GM19351 (cell line): ENCODE measurements at regions not wholly inside any gene's neighbourhood (a gene's known extent, or its start where the extent isn't known, plus 50 kb on each side); places are given as distances from the start of the nearest gene placed in this dataset.

Experiments used
- ATAC-seq: cut with Tn5 transposase; IDR thresholded peaks from one replicate; pipeline ENCODE4 v1.9.1; 2021; ENCODE audit warnings: mild to moderate bottlenecking, moderate library complexity; ENCODE audit not compliant: unreplicated experiment

DNA sequence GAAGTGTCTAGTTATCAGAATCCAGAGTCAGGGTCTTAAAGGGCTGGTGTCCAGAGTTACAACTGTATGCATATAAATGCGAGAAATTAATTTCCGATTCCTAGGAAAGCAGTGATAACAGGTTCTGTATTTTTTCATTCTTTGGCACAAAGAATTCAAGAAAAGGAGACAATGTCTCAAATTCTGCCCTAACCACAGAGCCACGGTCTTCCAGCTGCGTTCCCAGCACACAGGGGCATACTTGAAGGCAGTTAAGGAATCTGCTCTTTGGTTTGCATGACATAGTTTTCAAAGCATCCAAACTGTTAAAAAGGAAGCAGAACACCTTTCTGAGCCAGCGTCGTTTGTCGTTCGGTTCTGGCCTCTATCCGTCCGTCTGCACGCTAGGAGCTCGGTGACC is 416.9 kb upstream of the MKI67 start:
- ATAC-seq = no peak

DNA sequence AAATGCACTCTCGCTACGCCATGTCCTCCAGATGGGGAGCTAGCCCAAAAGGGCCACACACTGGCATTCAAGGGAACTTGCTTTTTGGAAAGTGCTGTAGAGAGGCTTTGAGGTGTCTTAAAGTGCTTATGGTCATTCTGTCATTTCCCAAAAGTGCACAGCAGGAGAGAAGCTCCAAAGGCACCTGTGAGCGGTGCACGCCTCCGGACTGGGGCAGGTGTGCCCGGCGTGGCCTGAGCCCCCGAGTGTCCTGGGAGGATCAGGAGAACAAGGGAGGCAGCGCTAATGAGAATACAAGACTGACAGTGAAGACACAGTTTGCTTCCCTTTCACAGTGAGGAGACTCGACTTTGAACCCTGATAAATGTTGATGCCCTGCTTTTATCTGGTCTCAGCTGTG is 419.0 kb upstream of the MKI67 start:
- ATAC-seq = no peak

DNA sequence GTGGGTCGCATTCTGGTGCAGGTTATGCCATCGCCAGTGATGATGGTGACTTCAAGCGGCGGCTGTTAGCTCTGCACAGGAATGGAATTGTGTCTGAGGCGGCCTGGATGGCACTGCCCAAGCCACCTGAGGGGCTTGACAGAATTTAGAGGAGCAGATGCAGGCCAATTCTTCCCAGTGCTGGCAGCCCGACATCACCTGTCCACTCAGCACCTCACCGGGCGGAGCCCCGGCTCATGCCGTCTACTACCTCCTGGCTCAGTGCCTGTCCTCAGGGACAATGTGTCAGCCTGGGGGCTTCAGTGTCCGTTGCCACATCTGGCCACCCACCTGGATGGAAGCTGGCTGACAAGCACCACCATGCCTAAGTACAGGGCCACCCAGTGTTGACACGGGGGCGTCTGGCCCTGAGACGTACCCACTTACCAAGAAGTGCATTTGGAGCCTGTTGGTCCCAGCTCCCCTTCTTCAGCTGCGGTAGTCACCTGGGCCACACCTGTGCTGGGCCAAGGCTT is 420.5 kb upstream of the MKI67 start:
- ATAC-seq = no peak

DNA sequence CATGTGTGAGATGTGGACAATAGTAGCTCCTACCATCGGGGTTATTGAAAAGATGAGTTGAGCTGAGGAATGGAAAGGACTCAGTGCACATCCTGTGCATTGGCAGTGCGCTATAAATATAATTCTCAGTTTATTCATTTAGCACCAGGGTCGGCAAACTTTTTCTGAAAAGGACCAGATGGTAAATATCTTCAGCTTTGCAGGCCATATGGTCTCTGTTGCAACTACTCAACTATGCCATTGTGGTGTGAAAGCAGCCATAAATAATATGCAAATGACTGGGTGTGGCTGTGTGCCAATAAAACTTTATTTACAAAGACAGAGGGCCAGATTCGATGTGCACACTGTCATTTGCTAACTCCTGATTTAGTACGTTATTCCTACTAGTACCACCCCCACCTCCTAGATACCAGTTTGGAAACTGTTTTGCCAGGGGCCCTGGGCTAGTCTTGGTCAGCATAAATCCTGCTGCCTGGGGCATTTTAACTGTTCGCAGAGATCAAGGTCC is 422.9 kb upstream of the MKI67 start:
- ATAC-seq = no peak

DNA sequence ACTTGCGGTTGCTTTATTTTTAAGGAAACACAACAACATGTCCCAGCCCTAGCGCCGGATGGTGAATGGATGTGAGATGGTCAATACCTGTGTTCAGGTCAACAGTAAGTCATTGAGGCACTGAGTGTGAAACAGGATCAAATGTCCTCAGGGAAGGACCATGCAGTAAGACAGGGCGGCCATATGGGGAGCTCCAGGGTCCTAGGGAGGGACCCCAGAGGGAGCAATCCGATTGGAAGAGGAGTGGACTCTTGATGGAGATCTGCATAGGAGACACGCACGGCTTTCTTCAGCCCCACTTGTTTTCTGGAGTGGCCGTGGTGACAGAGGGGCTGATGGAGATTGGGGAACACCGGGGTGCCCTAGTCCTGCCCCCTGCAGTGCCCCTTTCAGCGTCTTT is 423.8 kb upstream of the MKI67 start:
- no peak for ATAC-seq

DNA sequence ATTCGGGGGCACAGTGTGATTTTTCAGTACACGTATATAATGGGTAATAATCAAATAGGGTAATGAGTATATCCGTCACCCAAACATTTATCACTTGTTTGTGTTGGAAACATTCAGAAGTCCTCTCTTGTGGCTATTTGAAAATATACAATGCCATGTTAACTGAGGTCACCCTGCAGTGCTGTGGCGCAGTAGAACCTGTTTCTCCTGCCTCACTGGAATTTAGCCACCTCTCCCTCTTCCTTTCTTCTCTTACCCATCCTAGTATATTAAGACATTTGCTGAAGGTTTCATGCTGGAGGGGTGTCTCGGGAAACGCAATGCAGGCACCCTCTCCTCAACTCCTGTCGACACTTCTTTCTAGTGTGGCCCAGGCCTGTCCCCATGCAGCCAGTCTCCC is 425.3 kb upstream of the MKI67 start:
- no peak for ATAC-seq

DNA sequence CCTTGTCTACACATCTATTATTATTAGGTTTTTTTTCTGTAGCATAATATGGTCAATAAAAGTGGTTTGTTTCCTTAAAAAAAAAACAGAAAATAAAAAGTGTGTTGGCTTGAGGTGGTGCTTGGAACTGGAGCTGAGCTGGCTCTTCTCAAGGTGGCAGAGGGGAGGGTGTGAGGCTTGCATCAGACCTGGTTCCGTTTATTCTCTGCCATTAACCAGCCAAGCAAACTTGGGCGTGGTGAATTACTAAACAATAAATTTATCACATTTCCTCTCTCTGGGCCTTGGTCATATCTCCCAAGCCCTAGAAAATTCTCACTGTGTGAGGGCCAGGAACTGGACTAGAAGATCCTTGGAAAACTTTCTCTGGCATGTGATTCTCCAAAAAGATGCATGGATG is 427.5 kb upstream of the MKI67 start:
- ATAC-seq = no peak

DNA sequence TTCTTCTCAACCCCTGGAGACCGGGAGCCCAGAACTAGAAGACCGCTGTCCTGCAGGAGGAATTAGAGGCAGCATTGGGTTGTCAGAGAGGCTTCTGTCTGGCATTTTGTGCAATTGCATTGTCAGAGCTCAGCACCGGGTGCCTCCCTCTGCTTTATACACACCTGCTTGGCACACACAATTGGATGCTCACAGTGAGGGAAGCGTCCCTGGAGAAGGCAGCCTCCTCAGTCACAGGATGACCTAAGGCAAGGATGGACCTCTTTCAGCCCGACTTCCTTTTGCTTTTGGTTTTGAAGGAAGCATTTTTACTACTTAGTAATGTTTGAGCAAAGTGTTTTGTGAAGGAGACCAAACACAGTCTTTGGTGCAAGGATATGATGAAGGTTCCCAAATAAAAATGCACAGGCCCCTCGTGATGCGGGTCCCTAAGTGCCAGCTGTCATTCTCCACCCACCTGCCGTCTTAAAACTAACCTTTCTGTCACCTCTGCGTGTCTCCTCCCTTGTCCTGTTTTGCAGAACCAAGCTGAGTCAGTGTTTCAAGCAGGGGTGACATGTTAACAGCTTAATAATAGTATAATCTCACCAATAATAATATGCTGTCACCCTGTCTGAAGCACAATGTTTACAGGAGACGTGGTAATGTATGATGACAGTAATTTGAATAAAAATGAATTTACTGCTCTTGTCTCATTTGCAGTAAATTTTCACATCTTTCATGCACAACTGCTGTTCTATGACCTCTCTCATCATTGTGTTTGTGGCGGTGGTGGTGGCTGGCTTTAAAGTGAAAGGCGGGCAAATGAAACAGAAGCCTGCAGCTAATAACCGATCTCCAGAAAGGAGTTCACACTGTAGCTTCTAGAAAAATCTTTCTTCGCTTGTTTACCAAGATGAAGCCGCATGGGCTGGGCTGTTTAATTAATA is 430.2 kb upstream of the MKI67 start:
- ATAC-seq = no peak

DNA sequence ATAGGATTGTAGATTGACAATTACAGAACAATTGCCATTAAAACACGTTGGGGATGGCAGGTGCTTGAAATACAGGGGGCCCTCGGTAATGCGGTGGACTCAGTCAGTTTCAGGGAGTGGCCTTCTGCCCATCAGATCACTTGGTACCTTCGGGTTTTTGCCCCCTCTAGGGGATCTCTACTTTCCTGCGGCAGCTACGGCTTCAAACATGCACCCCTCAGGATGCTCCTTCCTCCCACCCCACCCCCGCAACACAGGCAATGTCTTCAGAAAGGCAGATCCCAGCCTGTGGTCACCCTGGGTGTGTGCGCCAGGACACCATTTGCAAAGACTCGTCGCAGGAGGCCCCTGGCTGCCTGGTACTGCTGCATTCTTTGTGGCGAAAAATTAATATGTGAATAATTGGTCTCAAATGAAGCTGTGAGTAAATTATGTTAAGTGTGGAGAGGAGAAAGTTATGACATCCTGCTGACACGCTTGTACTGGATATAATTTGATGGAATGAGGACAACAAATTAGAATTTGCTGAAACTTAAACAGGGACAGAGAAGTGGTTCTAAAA is 431.0 kb upstream of the MKI67 start:
- ATAC-seq = no peak

DNA sequence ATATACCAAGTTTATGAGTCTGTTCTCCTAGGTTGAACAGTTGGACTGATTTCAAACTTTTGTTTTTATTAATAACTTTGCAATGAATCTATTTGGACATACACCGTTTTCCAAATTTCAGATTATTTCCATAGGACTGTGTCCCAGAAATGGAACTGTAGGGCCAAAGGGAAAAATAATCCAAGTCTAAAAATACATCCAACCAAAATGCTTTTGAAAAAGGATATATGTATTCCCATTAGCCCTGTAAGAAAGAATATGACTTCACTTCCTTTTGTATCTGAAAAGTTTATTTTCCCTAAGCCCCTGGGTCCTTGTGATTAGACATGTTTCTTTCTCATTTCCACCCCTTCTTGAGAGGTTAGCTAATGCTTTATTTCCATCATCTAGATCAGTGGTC is 434.2 kb upstream of the MKI67 start:
- no peak for ATAC-seq

DNA sequence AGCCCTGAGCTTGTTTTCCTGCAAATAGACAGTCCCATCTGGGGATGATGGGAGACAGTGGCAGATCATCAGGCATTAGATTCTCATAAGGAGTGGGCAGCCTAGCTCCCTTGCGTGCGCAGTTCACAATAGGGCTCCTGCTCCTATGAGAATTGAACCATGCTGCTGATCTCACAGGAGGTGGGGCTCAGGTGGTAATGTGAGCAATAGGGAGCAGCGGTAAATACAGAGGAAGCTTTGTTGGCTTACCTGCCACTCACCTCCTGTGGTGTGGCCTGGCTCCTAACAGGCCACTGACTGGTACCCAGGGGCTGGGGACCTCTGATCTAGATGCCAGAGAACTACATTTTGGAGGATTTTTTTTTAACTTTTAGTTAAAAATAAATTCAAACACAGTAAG is 434.8 kb upstream of the MKI67 start:
- no peak for ATAC-seq

DNA sequence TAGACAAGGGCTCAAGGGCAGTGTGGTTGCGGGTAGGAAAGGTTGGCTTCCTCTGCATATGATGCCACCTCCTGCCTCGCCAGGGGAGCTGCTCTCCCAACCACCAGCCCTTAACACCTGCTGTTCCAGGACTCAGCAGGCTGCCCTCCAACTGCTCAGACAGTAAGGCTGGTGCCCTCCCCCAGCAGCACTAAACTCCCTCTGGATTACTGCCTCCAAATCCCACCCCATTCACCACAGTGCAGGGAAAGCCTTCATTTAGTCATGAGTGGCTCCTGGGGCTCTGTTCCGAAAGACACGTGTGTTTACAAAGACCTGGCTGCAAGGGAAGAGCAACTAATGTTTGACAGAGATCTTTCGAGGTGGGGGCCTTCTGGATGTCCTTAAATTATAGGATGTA is 437.2 kb upstream of the MKI67 start:
- no peak for ATAC-seq

DNA sequence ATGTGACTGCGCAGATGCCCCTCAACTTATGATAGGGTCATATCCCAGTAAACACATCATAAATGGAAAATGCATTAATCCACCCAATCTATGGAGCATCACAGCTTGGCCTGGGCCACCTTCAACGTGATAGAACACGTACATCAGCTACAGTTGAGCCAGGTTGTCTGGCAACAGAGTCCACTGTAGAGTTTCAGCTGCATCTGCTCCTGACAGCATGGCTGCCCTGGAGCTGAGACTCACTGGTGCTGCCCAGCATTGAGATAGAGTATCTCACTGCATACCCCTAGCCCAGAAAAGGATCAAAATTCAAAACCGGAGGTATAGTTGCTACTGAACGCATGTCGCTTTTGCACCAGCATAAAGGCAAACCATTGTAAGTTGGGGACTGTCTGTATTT is 437.7 kb upstream of the MKI67 start:
- no peak for ATAC-seq

DNA sequence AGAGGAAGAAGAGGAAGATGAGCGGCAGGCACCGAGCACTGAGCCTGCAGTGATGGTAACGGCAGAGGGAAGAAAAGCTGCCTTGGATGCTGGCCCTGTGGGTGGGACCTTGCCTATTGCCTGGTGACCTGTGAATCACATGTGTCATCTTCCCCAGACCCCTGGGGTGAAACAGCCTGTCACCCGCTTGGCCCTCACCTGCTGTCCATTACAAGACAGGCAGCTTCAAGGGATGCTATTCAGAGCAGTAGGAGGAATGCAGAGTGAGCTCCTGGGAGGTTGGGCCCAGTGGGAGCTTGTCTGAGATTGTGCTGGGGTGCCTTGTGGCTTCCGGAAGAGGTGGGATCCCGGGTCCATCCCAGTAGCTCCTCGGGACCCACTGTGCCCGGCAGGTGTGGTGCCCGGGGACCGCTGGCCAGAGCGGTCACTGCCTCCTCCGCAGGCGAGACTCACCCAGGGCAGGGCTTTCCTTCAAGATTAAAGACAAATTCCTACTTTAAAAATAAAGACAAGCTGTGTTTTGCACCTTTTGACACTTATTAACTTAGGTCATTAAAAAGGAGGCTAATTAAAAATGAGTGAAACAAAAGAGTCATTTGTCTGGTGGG is 440.2 kb upstream of the MKI67 start:
- no peak for ATAC-seq

DNA sequence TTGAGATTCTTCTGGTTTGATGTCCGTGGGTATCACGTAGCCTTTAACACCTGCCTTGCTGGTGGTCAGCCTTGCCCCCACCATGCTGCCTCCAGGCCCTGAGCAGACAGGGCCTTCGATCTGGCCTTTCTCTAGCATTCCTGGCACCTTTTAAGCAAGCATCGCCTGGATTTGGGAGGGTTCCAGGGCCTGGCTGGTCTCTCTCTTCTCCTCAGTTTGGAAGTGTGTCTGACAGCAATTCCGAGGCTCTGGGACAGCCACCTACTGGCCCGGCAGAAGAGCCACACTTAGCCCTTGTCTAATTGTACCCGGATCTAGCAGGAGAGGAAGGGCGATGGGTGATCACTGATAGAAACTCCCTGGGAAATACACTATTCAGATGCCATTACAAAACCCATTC is 441.3 kb upstream of the MKI67 start:
- no peak for ATAC-seq

DNA sequence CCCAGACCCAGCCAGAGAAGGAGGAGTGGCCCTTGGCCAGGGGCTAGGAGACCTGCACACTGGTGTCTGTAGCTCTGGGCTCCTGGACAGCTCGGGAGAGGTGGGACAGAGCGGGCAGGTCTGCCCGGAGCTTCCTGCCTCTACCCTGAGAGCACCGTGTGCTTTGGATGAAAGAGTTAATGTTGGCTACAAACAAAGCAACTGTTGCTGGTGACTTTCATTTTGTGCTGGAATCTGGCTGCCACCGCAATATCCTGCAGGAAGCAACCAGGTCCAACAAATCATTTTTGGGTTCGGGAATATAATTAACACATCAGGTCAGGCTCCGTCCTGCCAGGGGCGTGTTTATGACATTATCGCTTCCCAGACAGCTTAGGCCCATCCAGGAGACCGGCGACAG is 441.8 kb upstream of the MKI67 start:
- ATAC-seq = no peak

DNA sequence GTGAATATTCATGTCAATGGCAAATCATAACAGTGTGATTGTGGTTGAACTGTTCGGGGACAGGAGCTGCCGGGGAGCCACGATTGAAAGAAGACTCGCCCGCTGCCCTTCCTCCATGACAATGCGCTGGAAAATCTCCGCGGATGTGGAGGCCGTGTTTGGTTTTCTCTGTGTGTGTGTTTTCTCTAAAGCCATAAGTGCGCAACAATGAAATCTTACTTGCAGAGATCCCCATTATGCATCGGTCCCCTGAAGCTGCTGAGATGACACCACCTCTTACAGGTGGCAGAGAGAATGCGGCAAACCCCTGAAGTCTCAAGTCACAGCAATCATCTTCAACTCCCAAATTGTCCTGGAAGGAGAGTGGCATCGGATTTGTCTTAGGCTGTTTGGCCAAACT is 442.3 kb upstream of the MKI67 start:
- no peak for ATAC-seq

DNA sequence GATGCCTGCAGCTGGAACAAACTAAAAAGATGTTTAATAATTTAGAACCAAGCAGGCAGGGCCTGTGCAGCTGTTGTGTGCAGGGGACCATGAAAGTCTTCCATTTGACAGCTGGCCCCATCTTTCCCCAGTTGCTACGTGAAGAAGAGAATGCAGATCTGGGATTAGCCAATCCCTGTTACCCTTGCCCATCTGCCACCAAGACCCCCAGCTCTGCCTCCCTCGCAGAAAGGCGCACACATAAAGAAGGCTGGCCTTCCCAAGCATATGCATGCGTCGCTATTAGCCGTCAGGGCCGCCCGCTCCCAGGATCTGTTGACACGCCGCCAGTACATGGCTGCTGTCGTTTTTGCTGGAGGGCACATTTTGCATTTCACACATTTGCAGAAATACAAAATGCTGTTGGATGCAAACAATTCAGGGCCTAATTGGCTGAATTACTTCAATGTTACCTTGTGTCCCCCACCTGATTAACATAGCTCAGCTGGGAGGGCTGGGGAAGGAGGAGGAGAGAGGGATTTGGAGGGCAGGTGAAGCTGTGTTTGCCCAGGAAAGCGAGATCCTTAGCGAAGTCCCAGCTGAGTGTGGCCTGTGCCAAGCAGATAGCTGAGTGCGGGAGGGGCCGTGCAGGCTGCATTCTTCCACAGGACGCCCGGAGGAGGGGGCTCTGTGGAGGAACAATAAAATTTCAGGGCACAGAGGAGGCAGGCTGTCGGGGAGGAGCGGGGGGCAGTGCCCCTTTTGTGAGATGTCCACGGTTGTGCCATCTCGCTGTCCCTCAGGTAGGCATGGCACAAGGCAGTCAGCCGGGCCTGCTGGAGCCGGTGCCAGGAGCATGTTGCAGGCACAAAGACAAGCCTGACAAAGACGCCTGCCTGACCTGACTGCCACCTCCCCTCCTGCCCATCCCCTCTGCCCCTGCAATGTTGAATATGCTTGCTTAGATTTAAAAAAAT is 443.0 kb upstream of the MKI67 start:
- ATAC-seq = no peak

DNA sequence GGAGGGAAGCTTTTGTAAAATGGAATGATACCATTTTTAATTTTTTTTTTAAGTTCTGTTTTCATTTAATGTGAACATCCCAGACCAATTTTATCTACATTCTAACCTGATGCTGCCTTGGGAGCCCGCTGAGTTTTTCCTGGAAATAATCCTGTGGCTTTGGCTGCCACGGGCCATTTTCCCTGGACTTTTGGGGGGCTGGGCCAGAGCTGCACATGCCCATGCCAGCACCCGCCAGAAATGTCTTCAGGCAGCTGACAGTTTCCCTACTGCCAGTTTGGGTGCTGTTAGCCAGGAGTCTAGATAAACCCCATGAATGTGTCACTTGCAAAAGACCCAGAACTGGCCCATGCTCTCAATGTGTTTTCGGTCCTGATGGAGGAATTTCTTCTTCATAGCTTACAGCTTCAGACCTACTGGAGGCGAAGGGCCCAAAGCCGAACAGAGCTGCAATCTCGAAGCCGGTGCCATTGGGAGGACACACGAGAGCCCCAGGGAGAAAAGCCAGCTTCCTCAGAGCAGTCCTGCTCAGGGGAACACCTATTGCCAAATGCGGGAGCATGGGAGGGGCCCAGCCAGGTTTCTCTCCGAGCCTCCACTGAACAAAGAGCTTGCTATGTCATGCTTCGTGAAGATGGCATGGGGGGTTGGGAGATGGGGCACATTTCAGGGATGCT is 444.2 kb upstream of the MKI67 start:
- no peak for ATAC-seq

DNA sequence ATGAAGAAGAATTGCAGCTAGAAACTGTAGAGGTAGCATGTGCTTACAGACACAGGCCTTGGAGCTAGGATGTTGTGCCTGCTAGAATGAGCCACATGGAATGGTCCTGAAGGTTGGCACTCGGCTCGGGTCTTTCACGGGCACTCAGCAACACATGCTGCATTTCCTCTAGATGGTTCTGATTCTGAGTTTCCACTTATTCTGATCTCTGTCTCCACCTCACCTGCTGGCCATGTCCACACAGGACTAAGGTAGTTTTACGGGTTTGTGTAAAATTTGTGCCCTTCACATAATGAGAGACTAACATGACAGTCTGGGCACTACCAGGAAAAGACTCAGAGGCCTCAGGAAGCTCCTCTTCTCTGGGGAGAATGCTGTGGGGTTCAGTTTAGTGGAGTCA is 444.8 kb upstream of the MKI67 start:
- no peak for ATAC-seq
